NCI-H187 treated with DMSO at 0.1 percent for 48 hours (cell line): ENCODE measurements at regions not wholly inside any gene's neighbourhood (a gene's known extent, or its start where the extent isn't known, plus 50 kb on each side); places are given as distances from the start of the nearest gene placed in this dataset.
A peak's percentile ranks its signal among the peaks of the same experiment; 100 is the strongest.
"Not testable (repeated sequence)": the region's sequence is repeated elsewhere in the genome, so short reads cannot be mapped to it uniquely, and the experiment has no call there.

Experiments used
- DNase-seq: peaks from one replicate; lab custom pipeline; 2025; lab: John Stamatoyannopoulos, UW

GRCh38 chr18:60319129-60319528 is 53.4 kb downstream of the MC4R start:
- no peak for DNase-seq

- DNase-seq = no peak
These were observed 60.8 kb downstream of the MC4R start for GRCh38 chr18:60311676-60312360.

GRCh38 chr18:60295674-60296073 is 76.9 kb downstream of the MC4R start:
- no peak for DNase-seq

- DNase-seq = peak; percentile 74
These were observed 80.4 kb downstream of the MC4R start for GRCh38 chr18:60292186-60292585.

GRCh38 chr18:60279391-60279790 is 93.2 kb downstream of the MC4R start:
- DNase-seq = no peak

- DNase-seq = no peak
These were observed 94.6 kb downstream of the MC4R start for GRCh38 chr18:60277855-60278480.

- no peak for DNase-seq
These were observed 105.0 kb downstream of the MC4R start for GRCh38 chr18:60267391-60268058.

- DNase-seq = no peak
These were observed 106.0 kb downstream of the MC4R start for GRCh38 chr18:60266558-60266957.

- no peak for DNase-seq
These were observed 113.4 kb downstream of the MC4R start for GRCh38 chr18:60259052-60259681.

- no peak for DNase-seq
These were observed 123.2 kb downstream of the MC4R start for GRCh38 chr18:60249388-60249787.

- no peak for DNase-seq
These were observed 123.9 kb downstream of the MC4R start for GRCh38 chr18:60248336-60249330.

- no peak for DNase-seq
These were observed 125.5 kb downstream of the MC4R start for GRCh38 chr18:60247103-60247502.

GRCh38 chr18:60246606-60247005 is 126.0 kb downstream of the MC4R start:
- no peak for DNase-seq

GRCh38 chr18:60245096-60245495 is 127.5 kb downstream of the MC4R start:
- DNase-seq = no peak

- DNase-seq = not testable (repeated sequence)
These were observed 133.4 kb downstream of the MC4R start for GRCh38 chr18:60239024-60239710.

GRCh38 chr18:60235164-60235563 is 137.4 kb downstream of the MC4R start:
- no peak for DNase-seq

GRCh38 chr18:60232541-60232940 is 140.0 kb downstream of the MC4R start:
- no peak for DNase-seq

GRCh38 chr18:60228609-60229595 is 143.7 kb downstream of the MC4R start:
- DNase-seq = no peak

- DNase-seq = no peak
These were observed 157.1 kb downstream of the MC4R start for GRCh38 chr18:60215432-60215831.

GRCh38 chr18:60209042-60209441 is 163.5 kb downstream of the MC4R start:
- DNase-seq = no peak
